ENCODE measurements at regions not wholly inside any gene's neighbourhood (a gene's known extent, or its start where the extent isn't known, plus 50 kb on each side); places are given as distances from the start of the nearest gene placed in this dataset.

- Histone ChIP-seq H3K36me3 (ENCODE audit: control insufficient read depth, insufficient read depth, low read length) (no peaks in the 10 kb centered on the region), H3K27ac (ENCODE audit: low read depth, low read length) (no peak overlapping the region), H3K9me3 (ENCODE audit: control insufficient read depth, insufficient read depth, low read length) (no peaks in the 10 kb centered on the region), H3K4me3 (ENCODE audit: low read depth, low read length) (no peak overlapping the region), H3K27me3 (ENCODE audit: control insufficient read depth, insufficient read depth, low read length) (no peaks in the 10 kb centered on the region), H3K4me1 (ENCODE audit: control insufficient read depth, insufficient read depth, low read length) (no peaks in the 10 kb centered on the region)
- WGBS (ENCODE audit: insufficient coverage) = 84% methylated on average over 12 of the region's 14 CpGs
- DNase-seq (ENCODE audit: low read depth in 4 of 6, low spot score in 6 of 6) = no peak
These were observed 1122.5 kb downstream of the NCAM2 start for GRCh38 chr21:22120616-22121266.

GRCh38 chr21:22125581-22125980, 1127.4 kb downstream of the NCAM2 start:
- no peak overlapping the region for H3K27ac ChIP-seq (ENCODE audit: low read depth, low read length)
- no peaks in the 10 kb centered on the region for H3K9me3 ChIP-seq (ENCODE audit: control insufficient read depth, insufficient read depth, low read length)
- no peaks in the 10 kb centered on the region for H3K36me3 ChIP-seq (ENCODE audit: control insufficient read depth, insufficient read depth, low read length)
- DNase-seq (ENCODE audit: low read depth in 4 of 6, low spot score in 6 of 6) = no peak
- WGBS (ENCODE audit: insufficient coverage) = 100% methylated on average over 1 of the region's 2 CpGs
- H3K4me3 ChIP-seq (ENCODE audit: low read depth, low read length) = no peak overlapping the region
- H3K4me1 ChIP-seq (ENCODE audit: control insufficient read depth, insufficient read depth, low read length) = no peaks in the 10 kb centered on the region
- no peaks in the 10 kb centered on the region for H3K27me3 ChIP-seq (ENCODE audit: control insufficient read depth, insufficient read depth, low read length)

GRCh38 chr21:22128671-22129070, 1130.5 kb downstream of the NCAM2 start:
- Histone ChIP-seq H3K4me1 (ENCODE audit: control insufficient read depth, insufficient read depth, low read length) (no peaks in the 10 kb centered on the region), H3K27ac (ENCODE audit: low read depth, low read length) (no peak overlapping the region), H3K4me3 (ENCODE audit: low read depth, low read length) (no peak overlapping the region), H3K27me3 (ENCODE audit: control insufficient read depth, insufficient read depth, low read length) (no peaks in the 10 kb centered on the region), H3K36me3 (ENCODE audit: control insufficient read depth, insufficient read depth, low read length) (no peaks in the 10 kb centered on the region), H3K9me3 (ENCODE audit: control insufficient read depth, insufficient read depth, low read length) (no peaks in the 10 kb centered on the region)
- WGBS (ENCODE audit: insufficient coverage) = no CpG with 5 or more reads among the region's 2 CpGs
- DNase-seq (ENCODE audit: low read depth in 4 of 6, low spot score in 6 of 6) = no peak

- WGBS (ENCODE audit: insufficient coverage) = 88% methylated on average over 2 of the region's 5 CpGs
- Histone ChIP-seq H3K4me3 (ENCODE audit: low read depth, low read length) (no peak overlapping the region), H3K9me3 (ENCODE audit: control insufficient read depth, insufficient read depth, low read length) (no peaks in the 10 kb centered on the region), H3K27ac (ENCODE audit: low read depth, low read length) (no peak overlapping the region), H3K27me3 (ENCODE audit: control insufficient read depth, insufficient read depth, low read length) (no peaks in the 10 kb centered on the region), H3K4me1 (ENCODE audit: control insufficient read depth, insufficient read depth, low read length) (no peaks in the 10 kb centered on the region), H3K36me3 (ENCODE audit: control insufficient read depth, insufficient read depth, low read length) (no peaks in the 10 kb centered on the region)
- no peak for DNase-seq (ENCODE audit: low read depth in 4 of 6, low spot score in 6 of 6)
These were observed 1134.3 kb downstream of the NCAM2 start for GRCh38 chr21:22132358-22133071.

- DNase-seq (ENCODE audit: low read depth in 4 of 6, low spot score in 6 of 6) = no peak
- WGBS (ENCODE audit: insufficient coverage) = 100% methylated on average over 2 of the region's 3 CpGs
- Histone ChIP-seq H3K27ac (ENCODE audit: low read depth, low read length) (no peak overlapping the region), H3K4me3 (ENCODE audit: low read depth, low read length) (no peak overlapping the region), H3K4me1 (ENCODE audit: control insufficient read depth, insufficient read depth, low read length) (no peaks in the 10 kb centered on the region), H3K36me3 (ENCODE audit: control insufficient read depth, insufficient read depth, low read length) (no peaks in the 10 kb centered on the region), H3K9me3 (ENCODE audit: control insufficient read depth, insufficient read depth, low read length) (no peaks in the 10 kb centered on the region), H3K27me3 (ENCODE audit: control insufficient read depth, insufficient read depth, low read length) (no peaks in the 10 kb centered on the region)
These were observed 1138.5 kb downstream of the NCAM2 start for GRCh38 chr21:22136740-22137139.

GRCh38 chr21:22138297-22139016, 1140.2 kb downstream of the NCAM2 start:
- Histone ChIP-seq H3K27ac (ENCODE audit: low read depth, low read length) (no peak overlapping the region), H3K36me3 (ENCODE audit: control insufficient read depth, insufficient read depth, low read length) (no peaks in the 10 kb centered on the region), H3K9me3 (ENCODE audit: control insufficient read depth, insufficient read depth, low read length) (no peaks in the 10 kb centered on the region), H3K4me1 (ENCODE audit: control insufficient read depth, insufficient read depth, low read length) (no peaks in the 10 kb centered on the region), H3K27me3 (ENCODE audit: control insufficient read depth, insufficient read depth, low read length) (no peaks in the 10 kb centered on the region), H3K4me3 (ENCODE audit: low read depth, low read length) (no peak overlapping the region)
- no peak for DNase-seq (ENCODE audit: low read depth in 4 of 6, low spot score in 6 of 6)
- WGBS (ENCODE audit: insufficient coverage) = 100% methylated on average over 1 of the region's 18 CpGs

- Histone ChIP-seq H3K36me3 (ENCODE audit: control insufficient read depth, insufficient read depth, low read length) (no peaks in the 10 kb centered on the region), H3K4me3 (ENCODE audit: low read depth, low read length) (no peak overlapping the region), H3K4me1 (ENCODE audit: control insufficient read depth, insufficient read depth, low read length) (no peaks in the 10 kb centered on the region), H3K9me3 (ENCODE audit: control insufficient read depth, insufficient read depth, low read length) (no peaks in the 10 kb centered on the region), H3K27me3 (ENCODE audit: control insufficient read depth, insufficient read depth, low read length) (no peaks in the 10 kb centered on the region), H3K27ac (ENCODE audit: low read depth, low read length) (no peak overlapping the region)
- DNase-seq (ENCODE audit: low read depth in 4 of 6, low spot score in 6 of 6) = no peak
- WGBS (ENCODE audit: insufficient coverage) = no CpG with 5 or more reads among the region's 3 CpGs
These were observed 1147.3 kb downstream of the NCAM2 start for GRCh38 chr21:22145545-22145944.

GRCh38 chr21:22154579-22155274, 1156.5 kb downstream of the NCAM2 start:
- no peaks in the 10 kb centered on the region for H3K4me1 ChIP-seq (ENCODE audit: control insufficient read depth, insufficient read depth, low read length)
- no peaks in the 10 kb centered on the region for H3K36me3 ChIP-seq (ENCODE audit: control insufficient read depth, insufficient read depth, low read length)
- H3K27me3 ChIP-seq (ENCODE audit: control insufficient read depth, insufficient read depth, low read length) = no peaks in the 10 kb centered on the region
- H3K9me3 ChIP-seq (ENCODE audit: control insufficient read depth, insufficient read depth, low read length) = no peaks in the 10 kb centered on the region
- no peak overlapping the region for H3K4me3 ChIP-seq (ENCODE audit: low read depth, low read length)
- no peak for DNase-seq (ENCODE audit: low read depth in 4 of 6, low spot score in 6 of 6)
- no peak overlapping the region for H3K27ac ChIP-seq (ENCODE audit: low read depth, low read length)

- Histone ChIP-seq H3K4me3 (ENCODE audit: low read depth, low read length) (no peak overlapping the region), H3K9me3 (ENCODE audit: control insufficient read depth, insufficient read depth, low read length) (peaks cover 3% of the 10 kb centered on the region), H3K27me3 (ENCODE audit: control insufficient read depth, insufficient read depth, low read length) (no peaks in the 10 kb centered on the region), H3K4me1 (ENCODE audit: control insufficient read depth, insufficient read depth, low read length) (no peaks in the 10 kb centered on the region), H3K36me3 (ENCODE audit: control insufficient read depth, insufficient read depth, low read length) (no peaks in the 10 kb centered on the region), H3K27ac (ENCODE audit: low read depth, low read length) (no peak overlapping the region)
- no peak for DNase-seq (ENCODE audit: low read depth in 4 of 6, low spot score in 6 of 6)
These were observed 1166.7 kb downstream of the NCAM2 start for GRCh38 chr21:22164912-22165311.

Measured in spinal cord (tissue), 9 donors.